ENCODE measurements at regions not wholly inside any gene's neighbourhood (a gene's known extent, or its start where the extent isn't known, plus 50 kb on each side); places are given as distances from the start of the nearest gene placed in this dataset.

DNA sequence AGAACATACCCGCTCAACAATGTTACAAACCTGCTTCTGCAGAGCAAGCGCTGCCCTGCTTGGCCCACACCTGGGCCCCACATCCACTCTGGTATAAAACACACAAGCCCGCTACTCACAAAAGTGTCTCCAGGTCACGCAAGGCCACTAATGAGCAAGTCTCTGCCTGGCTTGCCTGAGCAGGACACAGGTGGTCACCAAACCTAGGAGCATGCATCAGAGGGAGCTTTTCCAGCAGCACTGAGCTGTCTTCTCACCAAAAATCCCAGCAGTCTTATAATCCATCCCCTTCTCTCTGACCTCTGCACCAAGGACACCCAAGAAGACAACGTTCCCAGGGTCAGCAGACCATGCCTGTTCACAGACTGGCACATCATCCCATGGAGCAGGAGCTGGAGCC is 100.8 kb downstream of the DLL1 start:
- TF ChIP-seq POLR2A (IDR thresholded peaks at IDR 0.05), result no peak
- TF ChIP-seq, protein P1, sequence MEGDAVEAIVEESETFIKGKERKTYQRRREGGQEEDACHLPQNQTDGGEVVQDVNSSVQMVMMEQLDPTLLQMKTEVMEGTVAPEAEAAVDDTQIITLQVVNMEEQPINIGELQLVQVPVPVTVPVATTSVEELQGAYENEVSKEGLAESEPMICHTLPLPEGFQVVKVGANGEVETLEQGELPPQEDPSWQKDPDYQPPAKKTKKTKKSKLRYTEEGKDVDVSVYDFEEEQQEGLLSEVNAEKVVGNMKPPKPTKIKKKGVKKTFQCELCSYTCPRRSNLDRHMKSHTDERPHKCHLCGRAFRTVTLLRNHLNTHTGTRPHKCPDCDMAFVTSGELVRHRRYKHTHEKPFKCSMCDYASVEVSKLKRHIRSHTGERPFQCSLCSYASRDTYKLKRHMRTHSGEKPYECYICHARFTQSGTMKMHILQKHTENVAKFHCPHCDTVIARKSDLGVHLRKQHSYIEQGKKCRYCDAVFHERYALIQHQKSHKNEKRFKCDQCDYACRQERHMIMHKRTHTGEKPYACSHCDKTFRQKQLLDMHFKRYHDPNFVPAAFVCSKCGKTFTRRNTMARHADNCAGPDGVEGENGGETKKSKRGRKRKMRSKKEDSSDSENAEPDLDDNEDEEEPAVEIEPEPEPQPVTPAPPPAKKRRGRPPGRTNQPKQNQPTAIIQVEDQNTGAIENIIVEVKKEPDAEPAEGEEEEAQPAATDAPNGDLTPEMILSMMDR (IDR thresholded peaks at IDR 0.05), result no peak
- H3K4me1 ChIP-seq, result peaks cover 11 to 39% (median 16%) of the 10 kb centered on the region in 3 donors
- H3K9me3 ChIP-seq, result peaks cover 0 to 10% (median 5%) of the 10 kb centered on the region in 3 donors
- intact Hi-C loops (cut with DNase I), result no loop called here
- no peak for DNase-seq
- WGBS, 2 donors, result 86 to 92% methylated on average over 2 to 4 of the region's 5 CpGs
- H3K27ac ChIP-seq, result no peak overlapping the region
- H3K4me3 ChIP-seq, result no peak overlapping the region
- H3K27me3 ChIP-seq, result peaks cover 0 to 20% (median 0%) of the 10 kb centered on the region in 4 donors
- H3K36me3 ChIP-seq, result no peaks in the 10 kb centered on the region

DNA sequence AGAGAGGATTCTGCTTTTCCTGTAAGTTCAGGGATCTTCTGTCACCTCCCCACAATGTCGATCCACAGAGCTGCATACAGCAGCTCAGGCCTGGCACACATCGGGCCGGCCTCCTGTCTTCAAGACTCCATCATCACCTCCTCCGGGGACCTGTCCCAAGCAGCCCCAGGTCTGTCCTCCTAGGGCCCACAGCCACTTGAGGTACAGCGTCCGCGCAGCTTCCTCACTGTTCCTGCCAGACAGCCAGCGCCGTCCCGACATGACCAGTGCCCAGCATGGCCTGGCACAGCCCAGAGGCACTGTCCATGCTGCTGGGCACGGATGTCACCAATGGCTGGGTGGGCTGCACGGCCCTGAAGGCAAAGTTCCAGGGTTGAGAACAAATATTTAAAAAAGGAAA is 101.6 kb downstream of the DLL1 start:
- peaks cover 11 to 39% (median 16%) of the 10 kb centered on the region in 3 donors for H3K4me1 ChIP-seq
- H3K4me3 ChIP-seq, result no peak overlapping the region
- H3K27ac ChIP-seq, result no peak overlapping the region
- DNase-seq, result no peak
- no peaks in the 10 kb centered on the region for H3K36me3 ChIP-seq
- H3K27me3 ChIP-seq, result peaks cover 0 to 20% (median 0%) of the 10 kb centered on the region in 4 donors
- WGBS, 2 donors, result 67 to 73% methylated on average over 5 to 7 of the region's 12 CpGs
- no peak for TF ChIP-seq POLR2A (IDR thresholded peaks at IDR 0.05)
- TF ChIP-seq, protein P1 (IDR thresholded peaks at IDR 0.05), result no peak
- peaks cover 0 to 2% (median 2%) of the 10 kb centered on the region in 3 donors for H3K9me3 ChIP-seq
- intact Hi-C loops (cut with DNase I), result no loop called here

DNA sequence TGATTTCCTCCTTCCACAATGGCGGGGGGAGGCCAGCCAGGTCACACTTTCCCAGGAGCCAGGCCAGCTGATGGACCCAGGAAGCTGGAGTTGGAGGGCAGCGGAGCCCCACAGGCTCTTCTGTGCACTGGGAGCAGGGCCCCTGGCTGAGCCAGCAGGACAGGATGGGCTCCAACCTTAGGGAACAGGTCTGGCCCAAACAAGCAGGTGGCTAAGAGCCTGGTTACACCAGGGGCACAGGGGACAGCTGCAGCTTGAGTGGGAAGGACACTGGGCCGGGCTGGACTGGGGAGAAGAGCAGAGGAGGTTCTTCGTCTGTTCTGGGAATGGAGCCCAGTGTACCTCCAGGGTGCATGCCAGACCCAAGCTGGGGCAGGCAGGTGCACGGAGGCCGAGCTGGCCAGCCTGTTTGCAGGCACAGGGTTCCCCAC is 102.3 kb downstream of the DLL1 start:
- H3K4me3 ChIP-seq, result no peak overlapping the region
- H3K27ac ChIP-seq, result no peak overlapping the region
- peaks cover 11 to 39% (median 16%) of the 10 kb centered on the region in 3 donors for H3K4me1 ChIP-seq
- H3K9me3 ChIP-seq, result no peaks in the 10 kb centered on the region
- intact Hi-C loops (cut with DNase I), result no loop called here
- WGBS, 2 donors, result 50% methylated on average over 1 of the region's 6 CpGs; no CpG with 5 or more reads in 1 of the 2 donors
- TF ChIP-seq, protein P1 (IDR thresholded peaks at IDR 0.05), result no peak
- no peak for TF ChIP-seq POLR2A (IDR thresholded peaks at IDR 0.05)
- peaks cover 0 to 20% (median 0%) of the 10 kb centered on the region in 4 donors for H3K27me3 ChIP-seq
- no peaks in the 10 kb centered on the region for H3K36me3 ChIP-seq
- no peak for DNase-seq

DNA sequence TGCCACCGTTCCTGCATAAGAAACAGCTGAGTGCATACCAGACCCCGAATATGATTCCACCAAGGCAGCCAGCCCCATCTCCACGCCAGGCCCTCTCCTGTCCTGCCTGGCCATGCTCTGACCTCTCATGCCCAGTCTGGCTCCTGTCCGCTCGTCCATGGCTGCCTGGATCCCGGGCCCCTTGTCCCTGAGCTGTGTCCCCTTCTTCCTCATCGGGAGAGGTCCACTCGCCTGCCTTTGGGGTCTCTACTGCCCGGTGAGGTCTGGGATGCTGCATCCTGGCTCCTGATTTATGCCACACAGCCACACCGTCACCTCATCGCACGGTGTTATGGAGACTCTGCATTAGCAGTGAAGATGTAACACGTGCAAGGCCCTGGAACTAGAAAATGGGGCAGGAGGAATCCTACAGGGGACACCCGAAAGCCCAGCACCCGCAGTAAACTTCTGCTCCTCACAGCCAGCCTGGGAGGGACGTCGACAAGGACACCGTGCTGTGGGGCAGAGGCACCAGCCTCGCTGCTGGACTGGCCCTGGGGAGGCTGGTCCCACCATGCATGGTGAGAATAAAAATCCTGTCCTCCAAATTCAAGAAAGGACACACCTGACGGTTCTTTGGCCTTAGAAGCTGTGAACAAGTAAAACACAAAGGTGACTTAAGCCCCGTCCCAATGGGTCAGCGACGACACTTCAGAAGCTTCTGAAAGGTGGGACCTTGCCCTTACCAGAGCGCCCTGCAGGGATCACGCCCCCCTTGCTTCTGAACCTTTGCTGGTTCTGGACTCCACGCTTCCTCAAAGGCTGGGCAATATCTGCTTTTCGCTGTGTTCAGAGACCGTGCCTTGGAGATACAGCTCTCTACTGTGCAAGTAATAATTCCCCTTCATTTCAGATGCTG is 103.0 kb downstream of the DLL1 start:
- no peak overlapping the region for H3K27ac ChIP-seq
- H3K4me3 ChIP-seq, result no peak overlapping the region
- WGBS, 2 donors, result 82 to 85% methylated on average over 17 to 23 of the region's 28 CpGs
- H3K4me1 ChIP-seq, result peaks cover 11 to 39% (median 16%) of the 10 kb centered on the region in 3 donors
- no peaks in the 10 kb centered on the region for H3K9me3 ChIP-seq
- TF ChIP-seq, protein P1 (IDR thresholded peaks at IDR 0.05), result no peak
- no peak for TF ChIP-seq POLR2A (IDR thresholded peaks at IDR 0.05)
- intact Hi-C loops (cut with DNase I), result no loop called here
- H3K27me3 ChIP-seq, result peaks cover 0 to 18% (median 0%) of the 10 kb centered on the region in 4 donors
- H3K36me3 ChIP-seq, result no peaks in the 10 kb centered on the region
- DNase-seq, result no peak
